ENCODE measurements at regions not wholly inside any gene's neighbourhood (a gene's known extent, or its start where the extent isn't known, plus 50 kb on each side); places are given as distances from the start of the nearest gene placed in this dataset.

- CTCF ChIA-PET, result no interaction called here
- ATAC-seq (ENCODE audit: low read depth), result no peak
- Histone ChIP-seq H3K9me3 (ENCODE audit: control extremely low read depth in 1 of 3, control insufficient read depth in 2 of 3, insufficient read depth in 1 of 3, low read length in 2 of 3) (peaks cover 0 to 1% (median 0%) of the 10 kb centered on the region in 3 donors), H3K4me3 (ENCODE audit: control extremely low read depth in 1 of 5, extremely low read depth in 1 of 5, insufficient read depth in 1 of 5, low read depth in 2 of 5, low read length in 4 of 5) (no peak overlapping the region), H3K4me1 (ENCODE audit: control insufficient read depth in 2 of 2, insufficient read depth in 2 of 2, low read length in 2 of 2) (no peaks in the 10 kb centered on the region), H3K27me3 (replicated peaks in 1 of 4; ENCODE audit: control extremely low read depth in 1 of 4, control insufficient read depth in 3 of 4, insufficient read depth in 4 of 4, low read length in 3 of 4) (no peaks in the 10 kb centered on the region), H4K20me1 (ENCODE audit: control insufficient read depth, insufficient read depth, low read length, poor library complexity, severe bottlenecking) (no peaks in the 10 kb centered on the region), H3K27ac (ENCODE audit: low read length in 2 of 2) (no peak overlapping the region), H3K36me3 (replicated peaks in 1 of 2; ENCODE audit: control extremely low read depth in 1 of 2, control insufficient read depth in 1 of 2, extremely low read depth in 1 of 2, insufficient read depth in 2 of 2, low read length in 1 of 2) (no peaks in the 10 kb centered on the region), H3K79me2 (ENCODE audit: control insufficient read depth, insufficient read depth, low read length) (no peaks in the 10 kb centered on the region), H3K4me2 (replicated peaks; ENCODE audit: low read depth, low read length, poor library complexity, severe bottlenecking) (no peak overlapping the region), H3K9ac (ENCODE audit: low read length) (no peak overlapping the region), H2AFZ (ENCODE audit: insufficient read depth, low read depth, low read length, poor library complexity, severe bottlenecking) (no peak overlapping the region)
- TF ChIP-seq CTCF (IDR thresholded peaks at IDR 0.05) (no peak), EZH2 (IDR thresholded peaks at IDR 0.05; ENCODE audit: borderline replicate concordance, insufficient read depth, low read depth, low read length, poor library complexity, severe bottlenecking) (no peak)
- no peaks in the 10 kb centered on the region for H3K4me1 Mint-ChIP-seq
- H3K27ac Mint-ChIP-seq, result no peak overlapping the region
- DNase-seq, result no peak
- intact Hi-C loops (cut with micrococcal nuclease), result no loop called here
- POLR2A ChIA-PET, result no interaction called here
- 93% methylated on average over 4 of the region's 5 CpGs for WGBS (ENCODE audit: insufficient coverage)
- no peaks in the 10 kb centered on the region for H3K27me3 Mint-ChIP-seq
- H3K9me3 Mint-ChIP-seq (ENCODE audit: insufficient read depth), result peaks cover 5% of the 10 kb centered on the region
- no peak overlapping the region for H3K4me3 Mint-ChIP-seq
Measured at GRCh38 chr11:40027720-40028119, 1431.7 kb downstream of the LRRC4C start.

DNA sequence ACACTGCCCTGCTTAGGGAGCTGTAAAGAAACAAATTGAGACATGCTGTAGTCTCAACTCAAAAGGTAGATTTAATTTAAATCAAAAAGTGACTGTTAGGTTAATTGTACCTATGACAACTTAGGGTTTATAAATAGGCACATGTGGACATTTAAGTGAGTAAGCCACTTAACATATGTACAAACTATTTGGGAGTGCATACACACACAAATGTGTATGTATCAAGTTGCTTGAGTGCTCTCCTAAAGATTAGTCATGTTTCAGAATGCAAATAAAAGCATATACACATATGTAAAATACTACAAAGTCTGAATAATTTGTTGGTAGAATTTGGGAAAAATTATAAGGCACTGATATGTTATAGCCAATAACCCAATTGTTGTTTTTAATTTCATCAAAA lies 1435.7 kb downstream of the LRRC4C start:
- Histone ChIP-seq H3K9ac (ENCODE audit: low read length) (no peak overlapping the region), H3K79me2 (ENCODE audit: control insufficient read depth, insufficient read depth, low read length) (no peaks in the 10 kb centered on the region), H3K27ac (ENCODE audit: low read length in 2 of 2) (no peak overlapping the region), H3K27me3 (replicated peaks in 1 of 4; ENCODE audit: control extremely low read depth in 1 of 4, control insufficient read depth in 3 of 4, insufficient read depth in 4 of 4, low read length in 3 of 4) (no peaks in the 10 kb centered on the region), H3K36me3 (replicated peaks in 1 of 2; ENCODE audit: control extremely low read depth in 1 of 2, control insufficient read depth in 1 of 2, extremely low read depth in 1 of 2, insufficient read depth in 2 of 2, low read length in 1 of 2) (no peaks in the 10 kb centered on the region), H3K4me2 (replicated peaks; ENCODE audit: low read depth, low read length, poor library complexity, severe bottlenecking) (no peak overlapping the region), H3K4me3 (ENCODE audit: control extremely low read depth in 1 of 5, extremely low read depth in 1 of 5, insufficient read depth in 1 of 5, low read depth in 2 of 5, low read length in 4 of 5) (no peak overlapping the region), H3K4me1 (ENCODE audit: control insufficient read depth in 2 of 2, insufficient read depth in 2 of 2, low read length in 2 of 2) (no peaks in the 10 kb centered on the region), H2AFZ (ENCODE audit: insufficient read depth, low read depth, low read length, poor library complexity, severe bottlenecking) (no peak overlapping the region), H4K20me1 (ENCODE audit: control insufficient read depth, insufficient read depth, low read length, poor library complexity, severe bottlenecking) (no peaks in the 10 kb centered on the region), H3K9me3 (ENCODE audit: control extremely low read depth in 1 of 3, control insufficient read depth in 2 of 3, insufficient read depth in 1 of 3, low read length in 2 of 3) (peaks cover 0 to 1% (median 0%) of the 10 kb centered on the region in 3 donors)
- H3K9me3 Mint-ChIP-seq (ENCODE audit: insufficient read depth), result peaks cover 5% of the 10 kb centered on the region
- no peak for TF ChIP-seq CTCF (IDR thresholded peaks at IDR 0.05)
- no peak for TF ChIP-seq EZH2 (IDR thresholded peaks at IDR 0.05; ENCODE audit: borderline replicate concordance, insufficient read depth, low read depth, low read length, poor library complexity, severe bottlenecking)
- H3K27ac Mint-ChIP-seq, result no peak overlapping the region
- no peak overlapping the region for H3K4me3 Mint-ChIP-seq
- ChIA-PET POLR2A (no interaction called here), CTCF (no interaction called here)
- no peaks in the 10 kb centered on the region for H3K27me3 Mint-ChIP-seq
- intact Hi-C loops (cut with micrococcal nuclease), result no loop called here
- no peak for ATAC-seq (ENCODE audit: low read depth)
- no peak for DNase-seq
- H3K4me1 Mint-ChIP-seq, result no peaks in the 10 kb centered on the region

Measured in B cell (primary cell).